Left lung (tissue), 4 donors: ENCODE measurements at regions not wholly inside any gene's neighbourhood (a gene's known extent, or its start where the extent isn't known, plus 50 kb on each side); places are given as distances from the start of the nearest gene placed in this dataset.

Experiments
- ATAC-seq: fragments of 200-7000 bp; cut with Tn5 transposase; one replicate; pipeline ENCODE4 v1.9.1; 2020; ENCODE audit warnings: moderate library complexity
- DNase-seq, 4 donors: peaks; one replicate each; pipeline ENCODE4 v3.0.0-alpha.2; 2013 to 2020
- H3K27ac ChIP-seq, 2 donors: fragments of 200-600 bp; sonication (generic) in 1 of 2; one replicate each; pipeline versions ENCODE4 v1.5.0 to v1.8.0; 2020 to 2021
- H3K27me3 ChIP-seq, 2 donors: fragments of 200-600 bp; sonication (generic) in 1 of 2; one replicate each; pipeline versions ENCODE4 v1.5.0 to v1.8.0; 2020 to 2021
- H3K36me3 ChIP-seq, 2 donors: fragments of 200-600 bp; sonication (generic) in 1 of 2; one replicate each; pipeline versions ENCODE4 v1.5.0 to v1.8.0; 2020 to 2021
- H3K4me1 ChIP-seq, 2 donors: fragments of 200-600 bp; one replicate each; pipeline ENCODE4 v1.8.0; 2021
- H3K4me3 ChIP-seq, 2 donors: fragments of 200-600 bp; sonication (generic) in 1 of 2; one replicate each; pipeline versions ENCODE4 v1.5.0 to v1.8.0; 2020 to 2021; ENCODE audit warnings: mild to moderate bottlenecking in 1 of 2
- H3K9me3 ChIP-seq, 2 donors: fragments of 200-600 bp; sonication (generic) in 1 of 2; one replicate each; pipeline versions ENCODE4 v1.5.0 to v1.8.0; 2020 to 2021
- intact Hi-C, 2 donors: fragments of 100-400 bp; cut with DNase I; formaldehyde crosslinking; loops; one replicate each; pipeline versions ENCODE4 v1.11.2 to v1.14.2; 2022
- TF ChIP-seq, protein P1 (sequence below), 2 donors: fragments of 200-600 bp; sonication (generic) in 1 of 2; IDR thresholded peaks; one replicate each; pipeline versions ENCODE4 v1.5.0 to v1.8.0; 2021; ENCODE audit warnings: antibody characterized with exemption in 2 of 2
- donor health status: DM: no; HTN: yes; CAD: no.
- donor health status: DM: no; HTN: no; CAD: no.

DNA sequence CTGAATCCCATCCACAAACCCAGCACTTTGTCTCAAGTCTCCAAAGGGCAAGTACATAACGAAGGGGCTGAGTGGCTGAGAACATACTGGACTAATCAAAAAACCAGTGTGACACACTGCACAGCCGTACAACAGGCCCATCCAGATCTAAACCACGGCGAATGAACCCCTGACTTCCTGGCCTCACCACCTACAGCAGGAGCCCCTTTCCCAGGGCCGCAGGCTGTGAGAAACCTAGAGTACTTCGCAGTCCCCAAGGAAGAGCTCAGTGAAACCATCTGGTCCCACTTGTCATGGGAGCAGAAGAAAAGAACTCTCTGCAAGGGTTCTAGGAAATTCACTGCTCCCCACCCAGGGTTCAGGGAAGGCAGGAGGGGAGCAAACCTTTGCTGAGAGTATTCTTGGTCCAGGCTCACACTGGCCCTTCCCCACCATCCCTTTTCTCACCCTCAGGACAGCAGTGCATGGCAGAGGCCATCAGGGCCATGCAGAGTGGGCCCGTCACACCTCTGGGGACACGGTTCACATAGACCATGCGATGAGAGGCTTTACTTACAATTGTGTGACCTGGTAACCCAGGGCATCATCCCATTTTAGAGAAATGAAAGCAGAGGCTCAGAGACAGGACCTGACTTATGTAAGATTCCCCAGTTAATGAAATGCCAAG lies 192.8 kb downstream of the BCL11B start:
- Histone ChIP-seq H3K4me3 (no peak overlapping the region), H3K4me1 (peaks cover 0 to 24% of the 10 kb centered on the region in 2 donors), H3K27me3 (no peaks in the 10 kb centered on the region), H3K36me3 (no peaks in the 10 kb centered on the region), H3K27ac (no peak overlapping the region), H3K9me3 (peaks cover 0 to 14% of the 10 kb centered on the region in 2 donors)
- TF ChIP-seq, protein P1, sequence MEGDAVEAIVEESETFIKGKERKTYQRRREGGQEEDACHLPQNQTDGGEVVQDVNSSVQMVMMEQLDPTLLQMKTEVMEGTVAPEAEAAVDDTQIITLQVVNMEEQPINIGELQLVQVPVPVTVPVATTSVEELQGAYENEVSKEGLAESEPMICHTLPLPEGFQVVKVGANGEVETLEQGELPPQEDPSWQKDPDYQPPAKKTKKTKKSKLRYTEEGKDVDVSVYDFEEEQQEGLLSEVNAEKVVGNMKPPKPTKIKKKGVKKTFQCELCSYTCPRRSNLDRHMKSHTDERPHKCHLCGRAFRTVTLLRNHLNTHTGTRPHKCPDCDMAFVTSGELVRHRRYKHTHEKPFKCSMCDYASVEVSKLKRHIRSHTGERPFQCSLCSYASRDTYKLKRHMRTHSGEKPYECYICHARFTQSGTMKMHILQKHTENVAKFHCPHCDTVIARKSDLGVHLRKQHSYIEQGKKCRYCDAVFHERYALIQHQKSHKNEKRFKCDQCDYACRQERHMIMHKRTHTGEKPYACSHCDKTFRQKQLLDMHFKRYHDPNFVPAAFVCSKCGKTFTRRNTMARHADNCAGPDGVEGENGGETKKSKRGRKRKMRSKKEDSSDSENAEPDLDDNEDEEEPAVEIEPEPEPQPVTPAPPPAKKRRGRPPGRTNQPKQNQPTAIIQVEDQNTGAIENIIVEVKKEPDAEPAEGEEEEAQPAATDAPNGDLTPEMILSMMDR (IDR thresholded peaks at IDR 0.05) = no peak
- ATAC-seq (no peak), DNase-seq (no peak)
- intact Hi-C loops = no loop called here

DNA sequence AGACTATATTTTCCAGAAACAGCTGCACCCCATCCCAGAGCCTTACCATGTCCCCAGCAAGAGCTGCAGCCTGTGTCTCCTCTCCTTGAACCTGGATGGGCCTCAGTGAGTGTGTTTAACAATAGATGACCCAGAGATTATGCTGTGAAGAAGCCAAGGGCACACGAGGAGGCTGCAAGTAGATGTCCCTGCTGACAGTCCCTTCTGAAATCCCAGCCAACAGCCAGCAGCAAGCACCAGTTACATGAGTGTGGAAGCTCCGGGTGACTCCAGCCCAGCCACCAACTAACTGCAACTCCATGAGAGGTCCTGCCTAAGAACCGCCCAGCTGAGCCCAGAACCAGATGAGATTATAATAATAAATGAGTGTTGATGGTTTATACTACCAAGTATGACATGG lies 191.7 kb downstream of the BCL11B start:
- Histone ChIP-seq H3K4me1 (peaks cover 0 to 18% of the 10 kb centered on the region in 2 donors), H3K27ac (no peak overlapping the region), H3K36me3 (no peaks in the 10 kb centered on the region), H3K9me3 (peaks cover 0 to 14% of the 10 kb centered on the region in 2 donors), H3K4me3 (no peak overlapping the region), H3K27me3 (no peaks in the 10 kb centered on the region)
- TF ChIP-seq, protein P1 (IDR thresholded peaks at IDR 0.05) = no peak
- intact Hi-C loops = no loop called here
- ATAC-seq (no peak), DNase-seq (no peak)

DNA sequence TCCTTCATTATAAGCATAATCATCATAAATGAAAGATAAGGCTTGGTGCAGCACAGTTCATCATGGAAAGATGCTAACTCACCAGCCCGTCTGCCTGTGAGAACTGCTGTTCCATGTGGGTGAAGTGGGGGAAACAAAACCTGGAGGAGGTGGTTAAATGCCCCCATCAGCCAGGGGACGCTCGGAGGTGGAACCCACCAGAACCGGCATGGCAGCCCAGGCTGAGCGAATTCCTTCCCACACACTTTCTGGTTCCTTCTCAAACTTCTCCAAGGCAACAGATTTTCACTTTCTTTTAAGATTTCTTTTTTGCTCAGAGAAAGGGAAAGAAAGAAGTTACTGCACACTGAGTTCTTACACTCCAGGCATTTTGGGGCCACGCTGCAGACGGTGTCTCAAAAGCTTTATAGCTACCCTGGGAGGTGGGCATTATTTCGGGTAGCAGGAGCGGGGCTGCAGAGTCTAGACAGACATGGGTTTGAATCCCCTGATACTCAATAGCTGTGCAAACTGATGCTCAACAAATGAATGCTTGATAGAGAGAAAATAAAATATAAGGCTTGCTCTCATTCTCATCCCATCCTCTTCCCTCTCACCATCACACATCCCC lies 190.7 kb downstream of the BCL11B start:
- TF ChIP-seq, protein P1 (IDR thresholded peaks at IDR 0.05) = no peak
- DNase-seq = no peak
- no peak overlapping the region for H3K27ac ChIP-seq
- H3K9me3 ChIP-seq = peaks cover 0 to 14% of the 10 kb centered on the region in 2 donors
- no peak for ATAC-seq
- intact Hi-C loops = no loop called here
- H3K4me1 ChIP-seq = peaks cover 0 to 16% of the 10 kb centered on the region in 2 donors
- no peaks in the 10 kb centered on the region for H3K36me3 ChIP-seq
- no peak overlapping the region for H3K4me3 ChIP-seq
- no peaks in the 10 kb centered on the region for H3K27me3 ChIP-seq

DNA sequence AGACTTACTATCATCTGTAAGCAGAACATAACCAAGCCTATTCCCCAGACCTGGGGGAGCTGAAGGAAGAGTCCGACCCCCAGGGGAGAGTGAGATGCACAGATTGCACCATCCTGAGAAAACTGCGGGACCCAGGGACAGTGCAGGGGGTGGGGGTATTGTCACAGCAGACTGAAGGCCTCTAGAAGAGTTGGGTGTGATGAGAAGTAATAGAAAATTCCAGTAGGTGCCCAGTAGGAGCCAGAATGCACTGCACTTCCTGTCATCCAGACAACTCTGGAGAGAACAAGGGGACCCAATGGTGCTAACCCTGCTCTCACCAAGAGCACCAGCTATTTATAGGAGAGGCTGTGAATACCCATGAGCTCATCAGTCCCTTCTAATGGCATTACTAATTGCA lies 190.1 kb downstream of the BCL11B start:
- Histone ChIP-seq H3K9me3 (peaks cover 0 to 14% of the 10 kb centered on the region in 2 donors), H3K4me1 (peaks cover 0 to 10% of the 10 kb centered on the region in 2 donors), H3K27ac (no peak overlapping the region), H3K27me3 (no peaks in the 10 kb centered on the region), H3K4me3 (no peak overlapping the region), H3K36me3 (no peaks in the 10 kb centered on the region)
- DNase-seq (no peak), ATAC-seq (no peak)
- TF ChIP-seq, protein P1 (IDR thresholded peaks at IDR 0.05) = no peak
- intact Hi-C loops = no loop called here

DNA sequence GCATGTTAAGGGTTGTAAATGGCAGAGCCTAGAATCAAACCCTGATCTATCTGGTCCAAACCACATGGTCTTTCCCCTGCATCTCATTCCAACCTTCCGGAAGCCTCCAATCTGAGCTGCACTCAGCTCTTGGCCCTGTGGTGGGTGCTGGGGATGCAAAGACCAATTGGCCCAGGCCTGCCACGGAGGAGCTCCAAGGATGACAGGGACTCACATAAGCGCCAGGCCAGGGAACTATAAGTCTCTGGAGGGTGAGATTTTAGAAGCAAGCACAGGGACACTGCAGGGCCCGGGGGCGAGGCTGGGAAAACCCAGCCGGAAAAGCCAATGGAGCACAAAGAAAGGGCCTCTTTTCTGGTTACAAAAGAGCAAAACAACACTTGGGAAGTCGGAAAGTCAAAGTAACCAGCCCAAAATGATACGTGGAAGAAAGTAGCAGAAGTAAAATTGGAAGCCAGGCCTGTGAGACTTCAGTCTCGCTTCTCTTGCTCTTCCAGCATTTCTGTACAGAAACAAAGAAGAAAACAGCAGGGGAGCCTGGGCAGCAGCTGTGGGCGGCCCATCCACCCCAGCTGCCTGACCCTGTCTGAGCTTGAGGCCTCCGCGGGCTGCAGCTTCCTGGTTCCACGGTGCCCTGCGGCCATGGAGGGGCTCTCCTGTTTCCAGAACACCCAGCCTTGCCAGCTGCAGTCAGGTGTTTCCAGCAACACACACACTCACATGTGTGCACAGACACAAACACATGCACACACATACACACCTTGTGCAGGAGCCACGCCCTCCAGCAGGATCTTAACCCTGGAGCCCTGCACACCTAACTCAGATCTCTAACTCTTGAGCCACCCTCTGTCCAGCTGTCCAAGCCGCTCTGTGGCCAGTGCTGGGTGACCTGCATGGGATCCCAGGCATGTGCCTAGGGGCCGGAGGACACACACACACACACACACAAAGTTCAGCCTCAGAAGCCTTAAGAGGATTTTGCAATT lies 178.2 kb downstream of the BCL11B start:
- Histone ChIP-seq H3K27me3 (no peaks in the 10 kb centered on the region), H3K9me3 (peaks cover 0 to 5% of the 10 kb centered on the region in 2 donors), H3K4me1 (no peaks in the 10 kb centered on the region), H3K36me3 (no peaks in the 10 kb centered on the region), H3K4me3 (no peak overlapping the region), H3K27ac (no peak overlapping the region)
- TF ChIP-seq, protein P1 (IDR thresholded peaks at IDR 0.05) = no peak
- ATAC-seq = no peak
- DNase-seq = no peak
- intact Hi-C loops = no loop called here
